Duodenal mucosa (tissue), 2 donors: ENCODE measurements at regions not wholly inside any gene's neighbourhood (a gene's known extent, or its start where the extent isn't known, plus 50 kb on each side); places are given as distances from the start of the nearest gene placed in this dataset.

ENCODE experiments used
- H3K27ac ChIP-seq: one replicate; pipeline ENCODE4 v1.7.0; 2013; ENCODE audit warnings: low read depth, low read length
- H3K27me3 ChIP-seq, 2 donors: one replicate each; pipeline ENCODE4 v1.7.0; 2013; ENCODE audit warnings: low read length in 2 of 2, control low read depth in 1 of 2; ENCODE audit not compliant: insufficient read depth in 2 of 2, control insufficient read depth in 1 of 2
- H3K36me3 ChIP-seq, 2 donors: one replicate each; pipeline ENCODE4 v1.7.0; 2013; ENCODE audit warnings: low read length in 2 of 2, control low read depth in 1 of 2; ENCODE audit not compliant: insufficient read depth in 2 of 2, control insufficient read depth in 1 of 2
- H3K4me1 ChIP-seq, 2 donors: one replicate each; pipeline ENCODE4 v1.7.0; 2013; ENCODE audit warnings: low read length in 2 of 2, control low read depth in 1 of 2; ENCODE audit not compliant: insufficient read depth in 2 of 2, control insufficient read depth in 1 of 2
- H3K4me3 ChIP-seq, 2 donors: one replicate each; pipeline ENCODE4 v1.7.0; 2013; ENCODE audit warnings: low read length in 2 of 2, low read depth in 1 of 2
- H3K9ac ChIP-seq, 2 donors: one replicate each; pipeline ENCODE4 v1.7.0; 2013; ENCODE audit warnings: low read length in 2 of 2, low read depth in 1 of 2
- H3K9me3 ChIP-seq, 2 donors: one replicate each; pipeline ENCODE4 v1.7.0; 2013; ENCODE audit warnings: low read length in 2 of 2, control low read depth in 1 of 2; ENCODE audit not compliant: control insufficient read depth in 1 of 2

DNA sequence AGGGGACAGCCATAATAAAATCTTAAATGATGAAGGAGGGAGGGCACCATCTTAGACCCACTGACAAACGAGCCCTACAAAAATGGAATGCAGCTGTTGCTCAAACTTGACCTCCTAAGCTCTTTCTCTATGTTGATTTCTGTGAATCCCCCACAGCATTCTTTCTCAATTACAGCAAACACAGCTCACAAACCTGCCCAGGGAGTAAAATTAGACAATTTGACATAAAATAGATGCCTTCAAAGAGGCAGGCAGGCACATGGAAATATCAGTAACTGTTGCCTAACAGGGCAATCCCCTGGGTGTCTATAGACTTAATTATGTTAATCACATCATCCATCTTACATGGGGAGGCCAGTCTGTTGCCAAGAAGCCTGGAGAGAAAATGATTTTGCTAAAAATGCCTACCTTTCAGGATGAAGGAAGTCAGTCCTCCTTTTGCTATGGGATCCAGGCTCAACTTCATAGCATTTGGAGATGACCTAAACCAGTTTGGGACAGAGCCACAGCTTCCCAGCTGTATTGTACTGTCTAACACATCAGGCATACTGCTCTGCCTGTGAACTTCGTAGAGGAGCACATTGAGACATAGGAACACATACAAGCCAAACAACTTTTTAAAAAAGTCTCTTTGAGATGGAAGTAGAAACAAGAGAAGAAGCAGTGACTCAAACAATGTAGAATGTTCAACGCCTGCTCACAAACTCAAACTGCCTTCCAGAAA is 1177.4 kb downstream of the SORCS1 start:
- H3K27ac ChIP-seq: no peak overlapping the region
- no peak overlapping the region for H3K4me3 ChIP-seq
- no peaks in the 10 kb centered on the region for H3K27me3 ChIP-seq
- H3K36me3 ChIP-seq: no peaks in the 10 kb centered on the region
- no peaks in the 10 kb centered on the region for H3K4me1 ChIP-seq
- no peaks in the 10 kb centered on the region for H3K9me3 ChIP-seq
- H3K9ac ChIP-seq: no peak overlapping the region

DNA sequence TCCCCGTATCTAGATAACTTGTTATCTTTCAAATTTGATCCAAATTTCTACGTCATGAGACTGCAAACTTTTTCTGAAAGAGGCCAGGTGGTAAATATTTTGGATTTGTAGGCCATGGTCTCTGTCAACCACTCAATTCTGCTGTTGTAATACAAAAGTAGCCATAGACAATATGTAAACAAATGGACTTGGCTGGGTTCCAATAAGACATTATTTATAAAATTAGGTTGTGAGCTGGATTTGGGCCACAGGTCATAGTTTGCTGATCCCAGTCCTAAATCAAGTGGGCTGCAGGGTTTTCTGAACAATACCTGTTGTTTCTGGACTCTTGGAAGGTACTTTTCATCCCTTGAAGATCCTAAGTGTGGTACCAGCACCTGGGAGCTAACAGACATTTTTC is 1178.0 kb downstream of the SORCS1 start:
- H3K9ac ChIP-seq: no peak overlapping the region
- no peaks in the 10 kb centered on the region for H3K9me3 ChIP-seq
- H3K27ac ChIP-seq: no peak overlapping the region
- no peaks in the 10 kb centered on the region for H3K27me3 ChIP-seq
- H3K36me3 ChIP-seq: no peaks in the 10 kb centered on the region
- H3K4me1 ChIP-seq: no peaks in the 10 kb centered on the region
- H3K4me3 ChIP-seq: no peak overlapping the region

DNA sequence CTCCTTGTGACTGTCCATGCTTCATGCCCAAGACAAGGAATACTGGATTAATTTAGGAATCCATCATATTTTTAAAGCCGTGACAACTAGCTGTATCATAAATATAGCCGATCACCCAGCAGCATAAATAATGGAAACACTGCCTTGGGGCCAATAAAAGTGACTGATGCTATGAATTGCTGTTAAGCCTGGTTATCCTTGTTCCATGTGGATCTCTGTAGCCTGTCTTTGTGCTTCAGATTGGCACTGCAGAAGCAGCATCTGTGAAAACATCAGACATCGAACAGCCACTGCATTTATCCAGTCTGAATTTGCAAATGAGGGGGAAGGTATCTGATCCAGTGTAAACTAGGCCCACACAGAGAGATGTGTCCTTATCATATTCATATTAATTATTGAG is 1181.8 kb downstream of the SORCS1 start:
- H3K4me3 ChIP-seq: no peak overlapping the region
- H3K9ac ChIP-seq: no peak overlapping the region
- no peaks in the 10 kb centered on the region for H3K9me3 ChIP-seq
- H3K4me1 ChIP-seq: no peaks in the 10 kb centered on the region
- no peak overlapping the region for H3K27ac ChIP-seq
- no peaks in the 10 kb centered on the region for H3K36me3 ChIP-seq
- H3K27me3 ChIP-seq: no peaks in the 10 kb centered on the region

DNA sequence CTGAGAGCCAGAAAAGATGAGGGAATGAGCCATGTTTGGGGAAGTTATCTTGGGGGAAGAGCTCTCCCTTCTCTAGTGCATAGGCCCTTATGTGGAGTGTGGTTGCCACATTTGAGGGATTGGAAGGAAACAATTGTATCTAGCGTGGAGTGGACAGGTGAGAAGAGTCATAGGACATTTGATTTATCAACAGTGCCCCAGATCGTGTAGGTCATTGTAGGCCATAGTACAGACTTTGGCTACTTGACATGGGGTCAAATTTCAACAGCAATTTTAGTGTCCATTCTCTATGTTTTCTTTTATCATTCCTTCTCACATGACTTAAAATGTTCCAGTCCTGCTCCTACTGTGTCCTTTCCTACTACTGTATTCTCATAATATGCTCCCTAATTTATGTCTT is 1182.8 kb downstream of the SORCS1 start:
- H3K27me3 ChIP-seq: no peaks in the 10 kb centered on the region
- H3K4me3 ChIP-seq: no peak overlapping the region
- H3K9me3 ChIP-seq: no peaks in the 10 kb centered on the region
- H3K4me1 ChIP-seq: no peaks in the 10 kb centered on the region
- H3K9ac ChIP-seq: no peak overlapping the region
- no peaks in the 10 kb centered on the region for H3K36me3 ChIP-seq
- no peak overlapping the region for H3K27ac ChIP-seq

DNA sequence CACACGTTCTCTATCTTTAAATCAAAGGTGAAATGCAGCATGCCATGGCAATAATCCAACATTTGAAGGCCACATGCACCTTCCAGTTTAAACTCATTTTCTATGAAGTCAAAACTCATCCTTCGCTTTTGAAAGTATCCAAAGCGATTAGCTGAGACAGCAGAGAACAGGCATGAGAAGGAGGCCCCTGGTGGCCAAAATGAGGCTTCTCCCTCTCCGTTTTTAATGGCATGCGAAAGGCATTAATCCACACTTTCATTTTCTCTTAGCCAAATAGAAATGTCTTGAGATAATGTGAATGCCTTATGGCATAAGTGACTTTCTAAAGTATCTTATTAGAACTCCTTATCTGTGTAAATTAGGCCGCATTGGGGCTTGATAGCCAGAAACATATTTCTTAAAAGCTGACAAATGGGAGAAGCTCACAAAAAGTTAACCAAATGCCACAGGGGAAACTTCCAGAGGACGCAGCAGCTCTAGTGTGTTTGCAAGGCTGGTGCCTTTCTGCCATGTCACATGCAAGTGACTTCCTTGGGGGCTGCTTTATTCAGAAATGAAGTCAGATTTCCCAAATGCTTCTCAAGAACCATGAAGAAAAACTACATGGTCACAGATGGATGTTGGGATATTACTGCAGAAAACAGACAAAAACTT is 1189.6 kb downstream of the SORCS1 start:
- no peaks in the 10 kb centered on the region for H3K36me3 ChIP-seq
- H3K27me3 ChIP-seq: no peaks in the 10 kb centered on the region
- H3K9me3 ChIP-seq: no peaks in the 10 kb centered on the region
- peak overlapping the region in 1 of 2 donors; percentile 28 for H3K4me3 ChIP-seq
- no peaks in the 10 kb centered on the region for H3K4me1 ChIP-seq
- no peak overlapping the region for H3K9ac ChIP-seq
- no peak overlapping the region for H3K27ac ChIP-seq

DNA sequence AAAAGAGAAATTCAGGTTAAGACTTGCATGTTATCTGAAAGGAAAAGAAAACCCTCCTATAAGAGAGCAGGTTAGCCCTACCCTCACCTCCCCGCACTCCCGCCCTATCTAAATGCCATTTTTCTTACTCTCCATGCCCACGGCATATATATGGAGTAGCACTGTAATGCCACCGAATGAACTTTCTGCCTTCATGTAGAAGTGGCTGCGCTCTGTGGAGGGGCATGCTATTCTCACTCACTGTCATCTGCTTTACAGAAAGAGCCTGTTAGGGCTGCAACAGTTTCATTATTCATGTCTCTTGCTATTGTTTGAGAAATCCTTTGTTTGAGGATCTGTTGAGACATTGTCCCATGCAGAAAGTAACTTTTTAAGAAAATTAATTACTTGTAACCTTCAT is 1190.6 kb downstream of the SORCS1 start:
- H3K27me3 ChIP-seq: no peaks in the 10 kb centered on the region
- H3K9me3 ChIP-seq: no peaks in the 10 kb centered on the region
- no peak overlapping the region for H3K9ac ChIP-seq
- no peaks in the 10 kb centered on the region for H3K36me3 ChIP-seq
- no peaks in the 10 kb centered on the region for H3K4me1 ChIP-seq
- H3K4me3 ChIP-seq: no peak overlapping the region
- no peak overlapping the region for H3K27ac ChIP-seq

DNA sequence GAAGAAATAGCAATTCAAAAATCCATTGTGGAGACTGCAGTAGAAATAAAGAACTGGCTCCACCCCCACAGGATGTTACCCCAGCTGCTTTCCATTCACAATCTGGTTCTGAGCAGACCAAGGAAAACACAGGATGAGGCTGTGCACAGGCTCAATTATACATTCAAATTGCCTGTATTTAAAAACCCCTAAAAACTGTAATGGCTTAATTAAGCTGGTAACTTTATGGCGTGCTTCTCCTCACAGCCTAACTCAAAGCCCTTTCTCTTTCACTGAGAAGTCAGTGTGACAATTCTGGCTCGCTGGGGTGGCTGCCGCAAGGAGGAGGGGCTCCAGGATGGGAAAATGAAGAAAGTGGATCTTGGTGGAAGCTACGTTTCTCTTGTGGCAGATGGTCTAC is 1191.1 kb downstream of the SORCS1 start:
- no peak overlapping the region for H3K4me3 ChIP-seq

DNA sequence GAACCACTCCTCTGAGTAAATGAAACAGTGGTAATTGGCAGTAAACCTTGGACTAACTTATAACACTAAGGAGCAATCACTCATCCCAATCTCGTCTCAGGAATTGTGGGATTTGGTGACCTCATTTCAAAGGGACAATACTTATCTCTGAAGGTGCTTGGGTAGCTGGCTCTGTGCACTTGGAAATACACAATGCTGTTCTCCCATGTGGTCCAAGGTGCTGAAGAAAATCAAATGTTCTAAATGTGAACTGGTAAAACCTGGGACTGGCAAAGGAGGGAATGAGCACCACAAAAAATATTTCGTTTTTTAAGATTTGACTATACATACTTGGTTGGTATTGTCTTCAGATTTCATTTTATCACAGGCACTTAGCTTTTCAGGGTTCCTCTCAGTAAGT is 1193.0 kb downstream of the SORCS1 start:
- Histone ChIP-seq H3K27me3 (no peaks in the 10 kb centered on the region), H3K9me3 (no peaks in the 10 kb centered on the region), H3K9ac (no peak overlapping the region), H3K36me3 (no peaks in the 10 kb centered on the region), H3K27ac (no peak overlapping the region), H3K4me3 (no peak overlapping the region), H3K4me1 (no peaks in the 10 kb centered on the region)

More for the DNA sequence above, 1191.1 kb downstream of the SORCS1 start:
- no peak overlapping the region for H3K27ac ChIP-seq
- no peaks in the 10 kb centered on the region for H3K9me3 ChIP-seq
- H3K27me3 ChIP-seq: no peaks in the 10 kb centered on the region
- H3K36me3 ChIP-seq: no peaks in the 10 kb centered on the region
- no peaks in the 10 kb centered on the region for H3K4me1 ChIP-seq
- H3K9ac ChIP-seq: no peak overlapping the region

DNA sequence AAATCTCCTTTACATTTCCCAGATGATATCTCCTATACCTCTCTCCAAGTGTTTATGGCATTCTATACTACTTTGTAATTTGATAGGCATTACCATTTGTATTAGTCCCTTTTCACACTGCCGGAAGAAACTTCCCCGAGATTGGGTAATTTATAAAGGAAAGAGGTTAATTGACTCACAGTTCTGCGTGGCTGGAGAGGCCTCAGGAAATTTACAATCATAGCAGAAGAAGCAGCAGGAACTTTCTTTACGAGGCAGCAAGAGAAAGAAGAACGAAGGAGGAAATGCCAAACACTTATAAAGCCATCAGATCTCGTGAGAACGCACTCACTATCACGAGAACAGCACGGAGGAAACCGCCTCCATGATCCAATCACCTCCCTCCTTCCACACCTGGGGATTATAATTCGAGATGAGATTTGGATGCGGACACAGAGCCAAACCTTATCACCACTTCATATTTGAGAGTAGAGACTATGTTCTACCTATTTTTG is 1194.6 kb downstream of the SORCS1 start:
- Histone ChIP-seq H3K9me3 (no peaks in the 10 kb centered on the region), H3K4me1 (no peaks in the 10 kb centered on the region), H3K27me3 (no peaks in the 10 kb centered on the region), H3K36me3 (no peaks in the 10 kb centered on the region), H3K27ac (no peak overlapping the region), H3K9ac (no peak overlapping the region), H3K4me3 (no peak overlapping the region)

DNA sequence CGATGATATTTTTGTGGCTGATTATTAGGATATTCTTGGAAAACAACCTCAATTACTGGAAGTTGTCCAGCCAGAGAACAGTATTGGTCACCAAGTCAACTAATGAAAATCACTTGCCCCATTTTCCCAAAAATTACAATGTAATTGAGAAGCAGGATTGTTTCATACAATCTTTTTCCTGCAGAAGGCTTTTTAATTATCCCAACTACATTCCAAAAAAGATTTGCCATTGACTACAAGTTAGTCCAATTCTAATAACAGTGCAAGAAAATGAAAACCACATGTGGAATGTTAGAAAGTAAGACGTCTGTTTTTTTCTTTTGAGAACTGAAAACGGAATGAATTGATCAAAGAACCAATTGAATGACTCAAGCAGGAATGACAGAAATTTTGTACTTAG is 1195.8 kb downstream of the SORCS1 start:
- Histone ChIP-seq H3K27ac (no peak overlapping the region), H3K4me1 (no peaks in the 10 kb centered on the region), H3K36me3 (no peaks in the 10 kb centered on the region), H3K9me3 (no peaks in the 10 kb centered on the region), H3K9ac (no peak overlapping the region), H3K27me3 (no peaks in the 10 kb centered on the region), H3K4me3 (no peak overlapping the region)
